Activated CD4-positive, alpha-beta T cell treated with anti-CD3 and anti-CD28 coated beads, Interleukin-10, Interleukin-2, amounts not matched to agents 100 ng/mL and 50 ng/mL, durations not matched to agents 16 hours and 8 hours (primary cell): ENCODE measurements at regions not wholly inside any gene's neighbourhood (a gene's known extent, or its start where the extent isn't known, plus 50 kb on each side); places are given as distances from the start of the nearest gene placed in this dataset.
"Not testable (repeated sequence)": the region's sequence is repeated elsewhere in the genome, so short reads cannot be mapped to it uniquely, and the experiment has no call there.

Experiments used
- DNase-seq: peaks from one replicate; pipeline ENCODE4 v3.0.0-alpha.2; 2020

- DNase-seq, result no peak
Observed at GRCh38 chr6:67887747-67888545, 747.1 kb upstream of the ADGRB3 start.

GRCh38 chr6:67887419-67887746 is 747.7 kb upstream of the ADGRB3 start:
- no peak for DNase-seq

DNA sequence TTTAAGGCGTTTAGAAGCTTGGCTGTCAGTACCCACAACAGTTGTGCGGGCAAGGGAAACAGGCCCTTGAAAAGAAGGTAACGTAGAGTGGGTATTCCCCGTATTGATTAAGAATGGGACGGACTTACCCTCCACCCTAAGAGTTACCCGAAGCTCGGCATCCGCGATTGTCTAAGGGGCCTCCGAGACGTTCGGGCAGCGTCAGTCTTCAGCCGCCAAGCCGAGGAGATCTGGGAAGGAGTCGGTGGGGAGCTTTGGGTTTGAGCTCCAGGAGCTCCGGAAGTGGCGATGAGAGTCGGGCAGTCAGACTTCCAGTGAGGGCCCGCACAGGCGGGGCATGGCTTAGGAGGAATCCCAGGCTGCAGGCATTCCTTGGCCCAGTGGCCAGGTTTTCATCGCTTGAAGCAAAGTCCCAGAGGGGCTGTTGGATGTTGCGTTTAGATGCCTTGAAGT is 748.2 kb upstream of the ADGRB3 start:
- DNase-seq, result no peak

GRCh38 chr6:67886036-67886707 is 748.9 kb upstream of the ADGRB3 start:
- no peak for DNase-seq

DNA sequence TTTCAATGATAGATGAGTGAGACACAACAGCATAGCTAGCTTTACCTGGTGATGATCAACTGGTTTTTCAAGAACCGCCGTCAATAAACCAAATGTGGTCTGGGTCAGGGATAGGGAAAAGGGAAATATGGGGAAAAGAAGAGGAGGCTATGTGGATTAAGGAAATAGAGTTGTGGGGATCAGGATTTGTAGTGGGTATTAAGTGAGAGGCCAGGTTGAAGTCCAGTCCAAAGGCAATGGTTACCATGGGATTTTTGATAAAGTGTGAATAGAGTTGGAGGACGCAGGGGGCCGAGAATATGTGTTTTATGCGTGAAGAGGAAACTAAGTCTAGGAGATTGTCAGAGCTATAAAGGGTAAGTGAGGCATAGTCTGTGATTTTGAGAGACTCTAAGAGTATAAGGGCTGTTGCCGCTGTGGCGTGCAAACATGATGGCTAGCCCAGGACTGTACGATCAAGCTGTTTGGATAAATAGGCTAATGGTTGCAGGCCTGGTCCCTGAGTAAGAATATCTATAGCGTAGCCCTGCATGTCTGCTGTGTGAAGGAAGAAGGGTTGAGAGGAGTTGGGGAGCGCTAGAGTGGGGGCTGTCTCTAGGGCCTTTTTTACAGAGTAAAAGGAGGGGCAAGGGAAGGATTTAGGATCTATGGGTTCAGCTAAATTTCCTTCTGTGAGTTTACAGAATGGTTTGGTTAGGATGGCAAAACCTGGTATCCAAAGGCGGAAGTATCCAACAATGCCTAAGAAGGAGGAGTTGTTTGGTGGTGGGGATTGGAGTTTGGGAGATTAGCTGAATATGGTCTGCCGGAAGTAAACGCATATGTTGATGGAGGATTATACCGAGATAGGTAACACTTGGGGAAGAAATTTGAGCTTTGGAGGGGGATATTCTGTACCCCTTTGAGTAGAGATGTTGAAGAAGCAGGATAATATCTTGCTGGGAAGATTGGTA is 749.7 kb upstream of the ADGRB3 start:
- no peak for DNase-seq

DNA sequence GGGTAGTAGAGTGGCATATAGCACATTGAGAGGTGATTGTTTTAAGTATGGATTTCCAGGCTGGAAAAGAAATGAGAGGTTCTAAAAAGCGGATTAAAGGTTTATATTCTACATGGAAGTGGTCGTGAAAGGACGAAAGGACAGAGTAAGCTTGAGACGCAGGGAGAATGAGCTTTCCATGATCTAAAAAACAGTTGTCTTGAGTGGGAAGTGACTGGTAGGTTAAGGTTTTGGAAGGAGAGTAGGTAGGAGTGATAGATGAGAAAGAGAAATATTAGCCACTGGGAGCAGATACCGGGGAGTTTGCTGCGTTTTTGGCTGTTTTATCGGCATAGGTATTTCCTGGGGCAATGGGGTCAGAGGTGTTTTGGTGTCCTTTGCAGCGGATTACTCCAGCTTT is 750.6 kb upstream of the ADGRB3 start:
- DNase-seq, result no peak

GRCh38 chr6:67883500-67884366 is 751.3 kb upstream of the ADGRB3 start:
- no peak for DNase-seq

DNA sequence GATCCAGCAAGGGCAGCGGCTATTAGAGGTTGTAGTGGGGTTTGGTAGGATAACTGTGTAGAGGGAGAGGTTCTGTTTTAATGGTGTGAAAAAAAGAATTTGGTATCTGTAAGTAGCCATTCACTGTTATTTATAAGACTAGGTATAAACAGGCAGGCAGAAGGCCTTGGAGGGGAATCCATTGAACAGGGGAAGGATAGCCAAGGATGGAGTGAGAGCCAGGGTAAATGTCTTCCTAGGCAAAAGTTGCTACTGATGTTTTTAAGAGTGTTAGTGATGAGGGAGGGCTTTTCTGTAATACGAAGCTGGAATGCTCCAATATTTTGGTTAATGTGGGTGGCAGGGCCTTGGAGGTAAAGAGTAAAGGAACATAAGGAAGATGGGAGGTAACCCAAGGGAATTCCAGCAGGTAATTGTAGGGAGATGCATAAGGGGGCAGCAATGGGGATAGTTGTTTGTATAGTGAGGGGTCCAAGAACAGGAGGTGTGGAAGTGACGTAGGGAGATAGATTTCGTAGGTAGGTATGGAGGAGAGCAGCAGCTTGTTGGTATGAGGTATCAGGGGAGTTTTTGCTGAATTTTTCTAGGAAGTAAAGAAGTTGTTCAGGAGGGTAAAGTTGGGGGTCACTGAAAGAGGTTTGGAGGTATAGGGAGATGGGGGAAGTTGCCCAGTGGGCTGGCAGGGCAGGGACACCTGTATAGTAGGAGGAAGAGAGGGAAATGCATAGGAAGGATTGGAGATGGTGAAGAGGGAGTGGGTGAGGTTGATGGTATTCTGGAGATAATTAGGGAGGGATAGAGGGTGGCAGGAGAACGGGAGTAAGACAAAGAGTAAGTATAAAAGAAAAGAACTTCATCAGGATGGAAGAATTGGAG is 752.4 kb upstream of the ADGRB3 start:
- DNase-seq, result no peak

- DNase-seq, result no peak
Observed at GRCh38 chr6:67881706-67882065, 753.4 kb upstream of the ADGRB3 start.

- no peak for DNase-seq
Observed at GRCh38 chr6:67880939-67881705, 754.0 kb upstream of the ADGRB3 start.

DNA sequence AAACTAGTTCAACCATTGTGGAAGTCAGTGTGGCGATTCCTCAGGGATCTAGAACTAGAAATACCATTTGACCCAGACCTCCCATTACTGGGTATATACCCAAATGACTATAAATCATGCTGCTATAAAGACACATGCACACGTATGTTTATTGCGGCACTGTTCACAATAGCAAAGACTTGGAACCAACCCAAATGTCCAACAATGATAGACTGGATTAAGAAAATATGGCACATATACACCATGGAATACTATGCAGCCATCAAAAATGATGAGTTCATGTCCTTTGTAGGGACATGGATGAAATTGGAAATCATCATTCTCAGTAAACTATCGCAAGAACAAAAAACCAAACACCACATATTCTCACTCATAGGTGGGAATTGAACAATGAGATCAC is 754.7 kb upstream of the ADGRB3 start:
- not testable (repeated sequence) for DNase-seq

- DNase-seq, result not testable (repeated sequence)
Observed at GRCh38 chr6:67879928-67880327, 755.2 kb upstream of the ADGRB3 start.

- DNase-seq, result not testable (repeated sequence)
Observed at GRCh38 chr6:67879105-67879904, 755.8 kb upstream of the ADGRB3 start.

GRCh38 chr6:67878216-67878615 is 756.9 kb upstream of the ADGRB3 start:
- not testable (repeated sequence) for DNase-seq

GRCh38 chr6:67877288-67877687 is 757.8 kb upstream of the ADGRB3 start:
- DNase-seq, result no peak

GRCh38 chr6:67875877-67876383 is 759.2 kb upstream of the ADGRB3 start:
- DNase-seq, result no peak

DNA sequence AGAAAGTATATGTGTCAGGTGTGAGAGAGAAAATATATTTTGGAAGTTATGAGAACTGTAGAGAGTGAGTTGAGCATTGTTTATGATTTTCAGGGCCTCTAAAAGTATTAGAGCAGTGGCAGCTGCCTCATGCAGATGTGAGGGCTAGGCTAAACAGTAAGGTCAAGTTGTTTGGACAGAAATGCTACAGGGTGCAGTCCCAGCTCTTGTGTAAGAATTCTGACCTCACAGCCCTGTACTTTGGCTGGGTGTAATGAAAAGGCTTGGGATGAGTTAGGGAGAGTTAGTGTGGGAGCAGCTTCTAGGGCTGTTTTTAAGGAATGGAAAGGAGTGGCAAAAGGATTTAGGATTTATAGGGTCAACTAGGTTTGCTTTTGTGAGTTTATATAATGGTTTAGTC is 764.8 kb upstream of the ADGRB3 start:
- DNase-seq, result no peak

- no peak for DNase-seq
Observed at GRCh38 chr6:67863346-67863745, 771.7 kb upstream of the ADGRB3 start.

- no peak for DNase-seq
Observed at GRCh38 chr6:67854098-67854497, 781.0 kb upstream of the ADGRB3 start.

- no peak for DNase-seq
Observed at GRCh38 chr6:67839818-67840217, 795.3 kb upstream of the ADGRB3 start.
